HG03139 (cell line): ENCODE measurements at regions not wholly inside any gene's neighbourhood (a gene's known extent, or its start where the extent isn't known, plus 50 kb on each side); places are given as distances from the start of the nearest gene placed in this dataset.

ENCODE experiments used
- ATAC-seq: cut with Tn5 transposase; IDR thresholded peaks from one replicate; pipeline ENCODE4 v1.9.1; 2021; ENCODE audit not compliant: unreplicated experiment

DNA sequence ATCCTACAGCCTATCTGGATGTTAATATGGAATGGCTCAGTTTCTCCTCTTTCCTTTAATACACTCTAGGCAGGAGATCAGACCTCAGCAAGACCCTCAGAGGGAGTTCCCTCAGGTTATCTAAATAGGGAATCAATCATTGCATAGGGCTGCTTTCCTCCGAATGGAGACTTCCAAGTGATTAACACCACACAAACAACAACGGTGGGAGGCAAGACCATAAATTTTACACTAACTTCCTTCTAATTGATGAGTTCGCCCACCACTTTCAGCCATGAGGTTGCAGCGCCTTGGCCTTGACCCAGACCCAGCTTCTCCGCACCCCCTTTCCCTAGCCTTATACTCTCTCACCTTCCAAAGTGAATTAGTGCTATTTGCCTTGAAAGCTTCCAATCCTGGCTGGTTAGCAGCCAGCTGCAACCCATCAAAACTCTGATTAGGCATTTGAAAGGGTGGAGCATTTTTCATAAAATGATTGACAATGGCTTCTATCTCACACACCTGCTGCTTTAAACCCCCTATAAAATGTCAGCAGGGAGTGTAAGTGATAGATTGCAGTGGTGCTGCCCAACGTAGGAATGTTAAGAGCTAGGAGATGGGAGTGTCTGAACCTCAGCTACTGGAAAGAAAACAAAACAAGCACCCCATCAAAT, 534.9 kb upstream of the USP24 start:
- ATAC-seq = no peak

- ATAC-seq = no peak
These were observed 532.3 kb upstream of the USP24 start for GRCh38 chr1:55747408-55747841.

- no peak for ATAC-seq
These were observed 531.5 kb upstream of the USP24 start for GRCh38 chr1:55746710-55747109.

- no peak for ATAC-seq
These were observed 526.4 kb upstream of the USP24 start for GRCh38 chr1:55741516-55741915.

- no peak for ATAC-seq
These were observed 519.9 kb upstream of the USP24 start for GRCh38 chr1:55735106-55735505.

DNA sequence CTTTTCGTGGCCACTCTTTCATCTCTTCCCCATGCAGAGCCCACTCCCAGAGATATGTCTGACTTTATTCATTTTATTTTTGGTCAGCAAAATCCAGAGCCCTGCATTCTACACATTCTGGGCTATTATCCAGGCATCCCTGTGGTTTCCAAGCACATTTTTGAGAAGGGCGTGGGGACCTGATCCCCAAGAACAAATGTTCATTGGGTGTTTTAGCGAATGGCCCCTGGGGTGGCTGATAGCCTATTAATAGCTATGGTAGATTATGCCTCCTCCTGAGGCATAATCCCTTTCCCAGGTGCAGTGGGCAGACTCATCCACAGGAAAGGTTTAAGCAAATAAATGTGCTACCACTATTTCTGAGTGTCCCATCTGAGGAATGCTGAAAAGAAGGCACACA, 511.8 kb upstream of the USP24 start:
- ATAC-seq = no peak

- ATAC-seq = no peak
These were observed 510.2 kb upstream of the USP24 start for GRCh38 chr1:55725378-55725777.

DNA sequence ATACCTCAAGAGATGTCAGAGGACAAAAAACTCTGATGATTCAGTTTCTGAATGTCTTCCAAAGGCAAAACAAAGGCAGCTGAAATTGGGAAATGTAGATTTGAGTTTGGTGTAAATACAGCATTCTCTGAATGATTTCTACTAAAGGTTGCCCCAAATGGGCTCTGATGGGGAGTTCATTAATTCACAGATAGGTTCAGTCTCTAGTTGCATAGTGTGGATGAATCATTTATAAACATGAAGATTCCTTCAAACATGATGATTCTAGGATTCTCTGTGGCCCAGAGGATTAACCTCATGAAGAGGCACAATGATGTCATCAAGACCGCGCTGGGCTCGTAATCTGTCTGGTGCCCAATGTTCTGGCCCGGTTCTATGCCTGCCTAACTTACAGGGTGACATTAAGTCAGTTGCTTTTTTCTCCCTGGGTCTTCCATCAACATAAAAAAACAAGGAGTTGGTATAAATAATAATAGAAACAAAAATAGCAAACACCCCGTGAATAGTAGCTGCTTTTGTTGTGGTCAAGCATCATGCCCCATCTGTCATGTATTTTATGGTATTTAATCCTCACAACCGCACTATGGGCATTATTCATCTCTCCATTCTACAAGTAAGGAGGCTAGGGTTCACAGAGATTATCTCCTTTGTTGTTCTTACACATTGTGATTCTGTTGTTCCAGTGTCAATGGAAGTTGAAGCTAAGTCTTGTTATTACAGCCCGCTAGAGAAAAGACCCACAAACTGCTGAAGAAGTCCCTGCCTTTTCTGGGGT, 509.6 kb upstream of the USP24 start:
- ATAC-seq = no peak

GRCh38 chr1:55723001-55723400, 507.8 kb upstream of the USP24 start:
- ATAC-seq = no peak

GRCh38 chr1:55720261-55720660, 505.1 kb upstream of the USP24 start:
- ATAC-seq = no peak

GRCh38 chr1:55718758-55719671, 503.9 kb upstream of the USP24 start:
- no peak for ATAC-seq

GRCh38 chr1:55717111-55717510, 501.9 kb upstream of the USP24 start:
- no peak for ATAC-seq

DNA sequence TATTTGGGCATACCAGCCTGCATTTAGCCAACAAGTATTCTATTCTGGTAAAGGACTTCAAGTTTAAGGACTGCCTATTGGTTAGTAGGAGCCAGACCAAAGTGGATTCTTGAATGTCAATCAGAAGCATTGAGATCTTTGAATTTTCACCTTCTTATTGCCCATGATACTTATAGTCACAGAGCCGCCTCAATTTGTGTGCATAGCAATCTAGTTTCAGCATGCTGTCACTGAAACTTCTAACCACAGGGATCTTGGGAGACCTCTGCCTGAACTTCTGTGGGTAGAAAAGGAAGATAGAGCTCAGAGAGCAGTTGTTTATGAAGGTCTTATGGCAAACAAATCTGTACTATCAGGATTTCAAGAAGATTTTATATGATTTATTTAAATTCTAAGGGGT, 501.4 kb upstream of the USP24 start:
- no peak for ATAC-seq

DNA sequence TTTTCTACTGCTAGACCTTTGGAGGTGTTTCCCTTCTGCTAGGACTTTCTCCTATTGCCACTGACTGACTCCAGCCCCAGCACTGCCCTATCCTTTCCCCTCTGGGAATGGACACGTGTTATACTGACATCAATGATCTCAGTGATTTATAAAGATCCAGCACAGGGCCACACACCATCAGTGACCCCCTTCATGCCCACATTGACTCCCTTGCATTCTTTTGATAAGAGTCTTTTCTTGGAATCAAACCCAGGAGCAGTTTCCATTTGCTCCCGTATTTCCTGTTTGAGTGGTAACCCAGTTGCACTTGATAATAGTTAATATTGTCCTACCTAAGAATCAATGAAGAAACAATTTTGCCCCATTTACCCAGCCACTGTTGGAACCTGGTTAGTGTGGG, 501.0 kb upstream of the USP24 start:
- no peak for ATAC-seq

DNA sequence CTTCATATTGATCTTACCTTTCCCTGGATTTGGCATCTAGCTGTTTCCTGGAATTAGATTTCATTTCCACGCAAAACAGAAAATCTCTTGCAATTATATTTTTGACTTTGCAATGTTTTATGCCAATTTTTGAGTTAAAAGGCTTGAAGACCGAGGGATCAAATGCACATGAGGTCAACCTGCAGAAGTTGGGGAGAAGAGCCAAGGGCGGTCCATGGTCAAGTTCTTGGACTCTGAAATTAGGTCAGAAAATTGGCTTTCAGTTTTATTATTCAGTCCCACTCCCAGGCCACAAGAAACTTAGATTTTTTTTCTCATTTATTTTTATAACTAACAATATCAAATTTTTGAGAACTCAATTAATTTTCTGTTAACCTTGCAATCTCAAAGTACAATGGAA, 499.1 kb upstream of the USP24 start:
- no peak for ATAC-seq

GRCh38 chr1:55713516-55713915, 498.4 kb upstream of the USP24 start:
- no peak for ATAC-seq

GRCh38 chr1:55712148-55712547, 497.0 kb upstream of the USP24 start:
- ATAC-seq = no peak

DNA sequence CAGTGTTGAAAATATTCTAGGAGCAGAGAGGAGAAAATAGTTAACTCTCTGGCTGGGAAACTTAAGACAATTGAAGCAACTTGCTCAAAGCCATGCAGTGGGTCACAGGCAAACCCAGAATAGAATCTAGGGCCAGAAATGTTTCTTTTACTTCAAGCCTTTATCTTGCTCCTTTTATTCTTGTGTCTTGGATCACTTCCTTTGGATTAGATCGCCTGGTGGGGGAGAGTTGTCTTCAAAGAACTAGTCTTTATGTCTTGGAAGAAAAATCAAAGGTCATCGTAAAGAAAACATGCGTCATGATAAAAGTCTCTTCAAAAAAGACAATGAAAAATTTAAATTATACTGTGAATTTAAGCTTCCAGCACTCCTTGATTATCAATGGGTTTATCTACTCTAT, 493.6 kb upstream of the USP24 start:
- no peak for ATAC-seq

GRCh38 chr1:55707846-55708245, 492.7 kb upstream of the USP24 start:
- ATAC-seq = no peak

DNA sequence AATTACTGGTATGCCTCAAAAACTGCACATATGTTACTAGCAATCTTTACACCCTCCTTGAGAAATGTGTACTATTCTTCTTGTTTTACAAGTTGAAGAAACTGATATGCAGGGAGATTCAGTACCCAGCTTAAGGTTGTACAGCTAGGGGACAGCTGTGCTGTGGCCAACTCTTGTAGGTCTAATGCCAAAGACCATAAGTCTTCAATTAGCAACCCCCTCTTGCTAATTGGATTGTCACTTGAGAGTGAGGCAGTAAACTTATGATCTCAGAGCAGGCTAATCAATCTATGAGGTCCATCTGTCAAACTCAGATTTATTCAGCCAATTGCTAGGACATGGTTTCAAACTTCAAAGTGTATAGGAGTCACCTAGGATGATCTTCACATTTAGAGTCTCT, 492.0 kb upstream of the USP24 start:
- no peak for ATAC-seq

DNA sequence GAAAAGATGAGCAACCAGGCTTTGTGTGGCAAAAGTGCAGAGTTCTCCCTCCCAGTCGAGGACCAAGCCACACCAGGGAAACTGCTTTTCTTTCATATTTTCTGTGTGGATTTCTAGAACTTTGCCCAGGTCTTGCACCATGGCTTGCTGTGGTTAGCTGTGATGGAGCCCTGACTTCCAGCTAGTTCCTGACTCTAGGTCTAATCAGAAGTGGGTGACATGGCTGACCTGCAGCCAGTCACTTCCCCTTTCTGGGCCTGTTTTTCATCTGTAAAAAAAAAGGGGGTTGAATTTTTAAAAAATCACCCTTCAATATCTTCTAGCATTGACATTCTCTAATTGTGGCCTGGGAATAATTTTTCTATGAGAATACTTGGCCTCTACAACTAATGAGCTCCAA, 491.2 kb upstream of the USP24 start:
- no peak for ATAC-seq
